ENCODE measurements at regions not wholly inside any gene's neighbourhood (a gene's known extent, or its start where the extent isn't known, plus 50 kb on each side); places are given as distances from the start of the nearest gene placed in this dataset.

DNA sequence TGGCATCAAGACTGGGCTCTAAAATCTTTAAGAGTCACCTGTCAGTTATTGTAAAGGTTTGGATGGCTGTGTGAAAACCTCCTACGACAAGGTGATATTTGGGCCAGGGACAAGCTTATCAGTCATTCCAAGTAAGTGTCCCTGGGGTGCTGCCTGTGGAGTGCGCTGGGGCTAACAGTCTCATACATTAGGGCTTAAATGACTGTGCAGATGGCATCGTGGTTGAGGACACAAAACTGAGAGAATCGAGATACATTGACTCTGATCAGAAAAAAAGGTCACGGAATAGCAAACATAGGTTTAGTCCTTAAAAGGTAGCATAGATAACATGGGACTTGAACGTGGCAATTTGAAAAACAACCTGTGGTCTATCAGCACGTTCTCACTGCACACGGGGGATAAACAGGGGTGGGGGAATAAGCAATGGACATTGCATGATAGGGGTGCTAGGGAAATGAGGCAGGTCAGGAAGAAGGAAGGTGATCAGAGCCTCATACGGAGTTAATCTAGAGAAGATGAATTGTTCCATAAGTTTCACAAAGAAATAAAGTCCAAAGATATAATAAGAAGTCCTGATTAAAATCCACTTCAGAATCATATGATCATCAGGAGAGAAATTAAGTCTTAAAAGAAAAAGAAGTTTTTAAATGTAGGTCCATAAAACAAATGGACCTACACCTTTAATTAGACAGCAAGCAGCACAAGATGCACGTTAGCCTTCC, 100.3 kb downstream of the DAD1 start:
- Histone ChIP-seq H3K27ac (ENCODE audit: low read depth in 1 of 2, low read length in 2 of 2) (no peak overlapping the region), H3K36me3 (ENCODE audit: control insufficient read depth in 1 of 2, insufficient read depth in 2 of 2, low read length in 1 of 2) (no peaks in the 10 kb centered on the region), H3K9me3 (ENCODE audit: control insufficient read depth, low read length) (no peaks in the 10 kb centered on the region), H3K27me3 (ENCODE audit: control insufficient read depth in 1 of 2, insufficient read depth in 2 of 2, low read length in 1 of 2) (no peaks in the 10 kb centered on the region), H3K4me3 (ENCODE audit: low read length in 2 of 2) (no peak overlapping the region), H3K4me1 (ENCODE audit: control insufficient read depth in 1 of 2, insufficient read depth in 2 of 2, low read length in 2 of 2) (no peaks in the 10 kb centered on the region)
- WGBS, 2 donors: 88 to 91% methylated on average over 10 of the region's 10 CpGs
- intact Hi-C loops (cut with DNase I): no loop called here
- no peak for DNase-seq
- no peak for ATAC-seq (ENCODE audit: low FRiP score)

DNA sequence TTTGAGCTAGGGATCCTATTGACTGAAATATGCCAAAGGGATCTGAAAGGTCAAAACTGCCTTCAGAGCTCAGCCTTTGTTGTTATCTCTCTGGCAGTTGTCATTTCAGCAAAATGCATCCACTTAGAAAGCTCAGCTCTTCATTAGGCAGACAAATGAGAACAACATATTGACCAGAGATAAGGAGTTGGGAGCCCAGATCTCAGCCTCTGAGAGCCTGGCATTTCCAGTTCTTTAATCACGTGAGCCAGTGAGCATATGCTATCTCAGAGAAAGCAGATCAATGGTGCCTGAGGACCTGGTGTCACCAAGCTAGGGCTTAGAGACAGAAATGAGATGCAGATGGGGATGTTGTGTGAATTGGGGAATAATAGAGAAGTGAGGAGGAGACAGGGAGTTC, 101.1 kb downstream of the DAD1 start:
- no peaks in the 10 kb centered on the region for H3K36me3 ChIP-seq (ENCODE audit: control insufficient read depth in 1 of 2, insufficient read depth in 2 of 2, low read length in 1 of 2)
- H3K4me3 ChIP-seq (ENCODE audit: low read length in 2 of 2): no peak overlapping the region
- no peaks in the 10 kb centered on the region for H3K27me3 ChIP-seq (ENCODE audit: control insufficient read depth in 1 of 2, insufficient read depth in 2 of 2, low read length in 1 of 2)
- no peaks in the 10 kb centered on the region for H3K9me3 ChIP-seq (ENCODE audit: control insufficient read depth, low read length)
- H3K27ac ChIP-seq (ENCODE audit: low read depth in 1 of 2, low read length in 2 of 2): no peak overlapping the region
- no peak for DNase-seq
- intact Hi-C loops (cut with DNase I): no loop called here
- no peak for ATAC-seq (ENCODE audit: low FRiP score)
- no peaks in the 10 kb centered on the region for H3K4me1 ChIP-seq (ENCODE audit: control insufficient read depth in 1 of 2, insufficient read depth in 2 of 2, low read length in 2 of 2)
- WGBS, 2 donors: 85% methylated on average over 1 of the region's 1 CpG

DNA sequence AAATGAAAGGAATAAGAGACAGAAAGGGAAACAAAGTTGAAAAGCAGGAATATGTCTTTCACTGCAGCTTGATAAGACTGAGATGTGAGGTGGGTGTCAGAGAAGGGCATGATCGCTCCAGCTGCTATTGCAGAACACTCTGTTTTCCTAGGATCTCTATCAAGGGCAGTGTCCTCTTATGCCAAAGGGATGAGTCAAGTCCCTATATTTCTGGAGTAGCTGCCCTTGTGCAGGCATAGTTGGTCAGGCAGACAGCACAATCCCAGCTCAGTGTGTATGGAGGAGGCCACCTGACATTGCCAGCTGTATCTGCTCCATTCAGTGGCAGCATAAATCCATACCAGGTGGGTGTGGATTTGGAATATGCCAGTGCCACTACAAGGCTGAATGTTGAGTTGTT, 101.6 kb downstream of the DAD1 start:
- intact Hi-C loops (cut with DNase I): no loop called here
- Histone ChIP-seq H3K27me3 (ENCODE audit: control insufficient read depth in 1 of 2, insufficient read depth in 2 of 2, low read length in 1 of 2) (no peaks in the 10 kb centered on the region), H3K4me3 (ENCODE audit: low read length in 2 of 2) (no peak overlapping the region), H3K36me3 (ENCODE audit: control insufficient read depth in 1 of 2, insufficient read depth in 2 of 2, low read length in 1 of 2) (no peaks in the 10 kb centered on the region), H3K9me3 (ENCODE audit: control insufficient read depth, low read length) (no peaks in the 10 kb centered on the region), H3K4me1 (ENCODE audit: control insufficient read depth in 1 of 2, insufficient read depth in 2 of 2, low read length in 2 of 2) (no peaks in the 10 kb centered on the region), H3K27ac (ENCODE audit: low read depth in 1 of 2, low read length in 2 of 2) (no peak overlapping the region)
- WGBS, 2 donors: 76 to 79% methylated on average over 1 of the region's 1 CpG
- ATAC-seq (ENCODE audit: low FRiP score) (no peak), DNase-seq (no peak)

DNA sequence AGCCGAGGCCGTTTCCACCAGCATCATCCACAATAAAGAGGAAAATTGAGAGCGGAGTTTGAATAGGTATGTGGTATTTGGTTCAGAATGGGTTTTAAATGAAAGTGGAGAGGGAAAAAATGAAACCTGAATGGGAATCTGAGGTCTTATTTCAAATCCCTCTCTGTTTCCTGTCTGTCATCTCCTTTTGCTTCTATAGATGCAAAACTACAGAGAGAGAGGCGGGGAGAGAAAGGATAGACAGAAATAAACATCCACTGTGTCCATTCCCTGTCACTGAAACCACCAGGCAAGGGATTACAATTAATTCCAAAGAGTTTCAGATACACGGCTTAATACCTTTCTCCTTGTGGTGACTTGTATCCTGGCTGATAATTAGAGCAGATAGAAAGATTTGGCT, 102.3 kb downstream of the DAD1 start:
- no peaks in the 10 kb centered on the region for H3K4me1 ChIP-seq (ENCODE audit: control insufficient read depth in 1 of 2, insufficient read depth in 2 of 2, low read length in 2 of 2)
- DNase-seq (no peak), ATAC-seq (ENCODE audit: low FRiP score) (no peak)
- H3K9me3 ChIP-seq (ENCODE audit: control insufficient read depth, low read length): no peaks in the 10 kb centered on the region
- no peaks in the 10 kb centered on the region for H3K27me3 ChIP-seq (ENCODE audit: control insufficient read depth in 1 of 2, insufficient read depth in 2 of 2, low read length in 1 of 2)
- 95 to 96% methylated on average over 5 of the region's 5 CpGs for WGBS, 2 donors
- no peak overlapping the region for H3K4me3 ChIP-seq (ENCODE audit: low read length in 2 of 2)
- intact Hi-C loops (cut with DNase I): no loop called here
- H3K36me3 ChIP-seq (ENCODE audit: control insufficient read depth in 1 of 2, insufficient read depth in 2 of 2, low read length in 1 of 2): no peaks in the 10 kb centered on the region
- H3K27ac ChIP-seq (ENCODE audit: low read depth in 1 of 2, low read length in 2 of 2): no peak overlapping the region

DNA sequence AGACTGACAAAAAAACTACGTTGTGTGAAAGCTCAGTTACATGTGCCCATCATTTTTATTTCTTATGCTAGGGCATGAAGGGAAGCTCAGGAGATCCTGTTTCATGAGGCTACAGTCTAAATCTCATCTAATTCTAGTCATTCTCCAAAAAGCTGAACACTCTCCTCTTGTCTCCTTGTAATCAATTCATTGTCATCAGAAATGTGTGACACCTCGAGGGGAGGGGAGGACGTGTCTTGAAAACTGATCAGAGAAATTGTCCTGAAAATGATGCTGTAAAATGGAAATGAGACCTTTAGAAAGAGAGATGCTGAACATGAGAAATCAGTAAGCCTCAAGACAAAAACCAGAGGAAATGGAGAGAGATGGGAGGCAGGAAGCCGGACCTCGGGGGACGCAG, 103.4 kb downstream of the DAD1 start:
- Histone ChIP-seq H3K4me3 (ENCODE audit: low read length in 2 of 2) (no peak overlapping the region), H3K36me3 (ENCODE audit: control insufficient read depth in 1 of 2, insufficient read depth in 2 of 2, low read length in 1 of 2) (no peaks in the 10 kb centered on the region), H3K27me3 (ENCODE audit: control insufficient read depth in 1 of 2, insufficient read depth in 2 of 2, low read length in 1 of 2) (no peaks in the 10 kb centered on the region), H3K9me3 (ENCODE audit: control insufficient read depth, low read length) (no peaks in the 10 kb centered on the region), H3K27ac (ENCODE audit: low read depth in 1 of 2, low read length in 2 of 2) (no peak overlapping the region), H3K4me1 (ENCODE audit: control insufficient read depth in 1 of 2, insufficient read depth in 2 of 2, low read length in 2 of 2) (peaks cover 0 to 2% of the 10 kb centered on the region in 2 donors)
- ATAC-seq (ENCODE audit: low FRiP score): no peak
- intact Hi-C loops (cut with DNase I): no loop called here
- DNase-seq: no peak
- WGBS, 2 donors: 90 to 95% methylated on average over 6 of the region's 6 CpGs

DNA sequence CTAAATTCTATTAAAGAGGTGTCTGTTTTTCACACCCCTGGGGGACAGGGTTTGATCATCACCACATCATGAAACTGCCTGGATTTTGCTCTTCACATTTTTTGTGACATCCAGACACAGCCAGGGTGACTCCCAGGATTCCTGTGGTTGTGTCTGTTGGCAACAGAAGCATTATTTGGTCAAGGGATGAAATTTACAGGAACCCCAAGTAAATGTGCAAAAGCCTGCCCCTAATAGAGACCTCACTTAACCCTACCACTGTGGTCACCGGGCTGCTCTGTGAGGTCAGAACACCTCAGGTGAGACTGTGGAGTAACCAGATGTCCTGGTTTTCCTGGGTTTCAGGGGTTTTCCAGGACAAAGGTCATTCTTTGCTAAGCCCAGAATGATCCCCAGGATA, 103.8 kb downstream of the DAD1 start:
- H3K4me3 ChIP-seq (ENCODE audit: low read length in 2 of 2): no peak overlapping the region
- intact Hi-C loops (cut with DNase I): no loop called here
- 77 to 83% methylated on average over 1 of the region's 1 CpG for WGBS, 2 donors
- no peaks in the 10 kb centered on the region for H3K9me3 ChIP-seq (ENCODE audit: control insufficient read depth, low read length)
- peaks cover 0 to 2% of the 10 kb centered on the region in 2 donors for H3K4me1 ChIP-seq (ENCODE audit: control insufficient read depth in 1 of 2, insufficient read depth in 2 of 2, low read length in 2 of 2)
- ATAC-seq (ENCODE audit: low FRiP score) (no peak), DNase-seq (no peak)
- H3K27me3 ChIP-seq (ENCODE audit: control insufficient read depth in 1 of 2, insufficient read depth in 2 of 2, low read length in 1 of 2): no peaks in the 10 kb centered on the region
- no peak overlapping the region for H3K27ac ChIP-seq (ENCODE audit: low read depth in 1 of 2, low read length in 2 of 2)
- no peaks in the 10 kb centered on the region for H3K36me3 ChIP-seq (ENCODE audit: control insufficient read depth in 1 of 2, insufficient read depth in 2 of 2, low read length in 1 of 2)

DNA sequence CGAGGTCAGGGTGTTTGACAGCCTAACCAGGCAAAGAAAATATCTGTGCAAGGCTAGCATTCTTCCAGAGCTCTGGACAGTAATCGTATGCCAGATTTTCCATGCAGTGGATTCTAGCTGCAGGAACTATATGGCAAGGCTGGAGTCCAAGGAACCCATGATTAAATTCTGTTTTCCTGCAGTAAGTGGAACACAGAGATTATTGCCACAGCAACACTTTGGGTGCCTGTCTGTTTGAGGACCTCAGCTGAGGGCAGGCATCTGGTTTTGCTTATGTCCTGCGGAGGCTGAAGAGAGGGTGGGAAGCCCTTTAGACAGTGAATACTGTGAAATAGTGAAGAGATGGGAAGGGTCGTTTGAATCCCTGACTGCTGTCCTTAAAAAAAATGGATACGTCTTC, 104.4 kb downstream of the DAD1 start:
- 9 to 13% methylated on average over 5 of the region's 5 CpGs for WGBS, 2 donors
- intact Hi-C loops (cut with DNase I): no loop called here
- DNase-seq (no peak), ATAC-seq (ENCODE audit: low FRiP score) (no peak)
- Histone ChIP-seq H3K9me3 (ENCODE audit: control insufficient read depth, low read length) (no peaks in the 10 kb centered on the region), H3K36me3 (ENCODE audit: control insufficient read depth in 1 of 2, insufficient read depth in 2 of 2, low read length in 1 of 2) (no peaks in the 10 kb centered on the region), H3K4me3 (ENCODE audit: low read length in 2 of 2) (no peak overlapping the region), H3K27me3 (ENCODE audit: control insufficient read depth in 1 of 2, insufficient read depth in 2 of 2, low read length in 1 of 2) (no peaks in the 10 kb centered on the region), H3K4me1 (ENCODE audit: control insufficient read depth in 1 of 2, insufficient read depth in 2 of 2, low read length in 2 of 2) (peaks cover 0 to 2% of the 10 kb centered on the region in 2 donors), H3K27ac (ENCODE audit: low read depth in 1 of 2, low read length in 2 of 2) (no peak overlapping the region)

DNA sequence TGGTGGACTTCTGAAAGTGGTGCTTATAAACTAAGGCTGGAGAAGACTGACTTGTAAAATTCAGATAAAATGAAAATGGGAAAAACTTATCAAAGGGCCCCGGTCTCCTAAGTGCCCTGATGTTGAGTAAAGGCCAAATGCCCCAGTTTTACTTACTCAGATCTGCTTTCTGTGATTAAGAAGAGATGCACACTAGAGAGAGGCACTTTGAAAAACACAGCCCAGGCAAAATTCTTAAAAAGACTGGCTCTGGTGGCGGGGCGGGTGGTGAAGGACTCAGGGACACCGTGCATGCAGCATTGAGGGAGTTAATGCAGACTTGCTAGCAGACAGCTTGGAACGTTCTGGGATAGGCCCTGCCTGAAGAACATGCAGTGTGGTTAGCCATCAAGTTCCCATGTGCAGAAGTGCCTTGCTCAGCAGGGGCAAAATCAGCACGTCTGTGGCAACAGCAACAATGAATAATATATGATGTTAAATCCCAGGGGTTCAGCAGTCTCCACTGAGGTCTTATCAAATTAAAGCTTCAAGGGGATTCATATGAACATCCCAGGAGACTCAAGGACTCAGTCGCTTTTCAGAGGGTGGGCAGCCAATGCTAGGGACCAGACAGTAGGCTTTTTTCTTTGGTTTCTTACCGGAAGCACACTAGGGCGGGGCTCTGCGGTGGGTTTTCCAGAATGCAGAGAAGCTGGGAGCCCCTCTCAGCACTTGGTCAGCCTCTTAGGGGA, 105.0 kb downstream of the DAD1 start:
- no peaks in the 10 kb centered on the region for H3K9me3 ChIP-seq (ENCODE audit: control insufficient read depth, low read length)
- DNase-seq: no peak
- no peak overlapping the region for H3K4me3 ChIP-seq (ENCODE audit: low read length in 2 of 2)
- no peak overlapping the region for H3K27ac ChIP-seq (ENCODE audit: low read depth in 1 of 2, low read length in 2 of 2)
- intact Hi-C loops (cut with DNase I): no loop called here
- no peaks in the 10 kb centered on the region for H3K36me3 ChIP-seq (ENCODE audit: control insufficient read depth in 1 of 2, insufficient read depth in 2 of 2, low read length in 1 of 2)
- H3K4me1 ChIP-seq (ENCODE audit: control insufficient read depth in 1 of 2, insufficient read depth in 2 of 2, low read length in 2 of 2): peaks cover 0 to 2% of the 10 kb centered on the region in 2 donors
- 37 to 44% methylated on average over 10 of the region's 10 CpGs for WGBS, 2 donors
- H3K27me3 ChIP-seq (ENCODE audit: control insufficient read depth in 1 of 2, insufficient read depth in 2 of 2, low read length in 1 of 2): no peaks in the 10 kb centered on the region
- no peak for ATAC-seq (ENCODE audit: low FRiP score)

All from aorta (tissue), 5 donors.